IMR-90 (cell line): ENCODE measurements at regions not wholly inside any gene's neighbourhood (a gene's known extent, or its start where the extent isn't known, plus 50 kb on each side); places are given as distances from the start of the nearest gene placed in this dataset.
"Not testable (repeated sequence)": the region's sequence is repeated elsewhere in the genome, so short reads cannot be mapped to it uniquely, and the experiment has no call there.

ENCODE experiments used
- ATAC-seq: fragments of 200-7000 bp; cut with Tn5 transposase; 2 replicates; pipeline ENCODE4 v1.9.1; 2020; ENCODE audit warnings: low read depth, mild to moderate bottlenecking, moderate library complexity
- BruUV-seq: library from RNA; stranded (reverse); fragments of 400-500 nt; replicated peaks from 2 replicates; lab custom pipeline; 2021; lab: Mats Ljungman, UMichigan
- CTCF ChIA-PET: fragments of 300-600 bp; formaldehyde crosslinking; extraction: SDS; loops from one replicate; lab custom pipeline; 2021; ENCODE audit warnings: antibody characterized with exemption; lab: Yijun Ruan, JAX
- POLR2A ChIA-PET: fragments of 300-600 bp; sonication (Branson Sonifier 250); formaldehyde crosslinking; loops from one replicate; lab custom pipeline; 2022; ENCODE audit warnings: antibody characterized with exemption; ENCODE audit not compliant: unreplicated experiment; lab: Charles Lee
- DNase-seq: peaks from one replicate; pipeline ENCODE4 v3.0.0; 2013
- H2AFZ ChIP-seq: replicated peaks from 2 replicates; pipeline ENCODE3; 2013; ENCODE audit warnings: low read length, mild to moderate bottlenecking; ENCODE audit not compliant: poor library complexity
- H2AK5ac ChIP-seq: 2 replicates; pipeline ENCODE4 v1.6.1; 2013; ENCODE audit warnings: low read depth, low read length, inconsistent platforms
- H2AK9ac ChIP-seq: replicated peaks from 2 replicates; pipeline ENCODE3; 2013; ENCODE audit warnings: mild to moderate bottlenecking, low read depth, low read length, moderate library complexity; ENCODE audit not compliant: poor library complexity
- H2BK120ac ChIP-seq: 2 replicates; pipeline ENCODE4 v1.6.1; 2013; ENCODE audit warnings: low read depth, low read length, inconsistent platforms
- H2BK15ac ChIP-seq: 3 replicates; pipeline ENCODE4 v1.6.1; 2013; ENCODE audit warnings: low read depth, low read length, inconsistent platforms
- H2BK20ac ChIP-seq: 2 replicates; pipeline ENCODE4 v1.6.1; 2013; ENCODE audit warnings: low read depth, mild to moderate bottlenecking, inconsistent platforms, low read length, moderate library complexity
- H2BK5ac ChIP-seq: 2 replicates; pipeline ENCODE4 v1.6.1; 2013; ENCODE audit warnings: mild to moderate bottlenecking, low read depth, low read length, inconsistent platforms; ENCODE audit not compliant: poor library complexity, severe bottlenecking
- H3K14ac ChIP-seq: replicated peaks from 2 replicates; pipeline ENCODE4 v1.6.1; 2013; ENCODE audit warnings: low read depth, low read length, inconsistent platforms
- H3K18ac ChIP-seq: 2 replicates; pipeline ENCODE4 v1.6.1; 2013; ENCODE audit warnings: low read depth, low read length, control low read depth
- H3K23ac ChIP-seq: 2 replicates; pipeline ENCODE4 v1.6.1; 2013; ENCODE audit warnings: low read depth, low read length, inconsistent platforms
- H3K27ac ChIP-seq: 2 replicates; pipeline ENCODE4 v1.5.1; 2013; ENCODE audit warnings: mild to moderate bottlenecking, control low read depth, low read length; ENCODE audit not compliant: insufficient read depth
- H3K27me3 ChIP-seq: 2 replicates; pipeline ENCODE4 v1.6.1; 2013; ENCODE audit warnings: low read length; ENCODE audit not compliant: control insufficient read depth, insufficient read depth
- H3K36me3 ChIP-seq: 2 replicates; pipeline ENCODE4 v1.6.1; 2013; ENCODE audit warnings: low read length, mixed read lengths; ENCODE audit not compliant: control insufficient read depth, insufficient read depth
- H3K4ac ChIP-seq: 2 replicates; pipeline ENCODE4 v1.6.1; 2013; ENCODE audit warnings: low read depth, low read length, inconsistent platforms
- H3K4me1 ChIP-seq: 2 replicates; pipeline ENCODE4 v1.6.1; 2013; ENCODE audit warnings: low read length, mixed read lengths; ENCODE audit not compliant: control insufficient read depth, insufficient read depth
- H3K4me2 ChIP-seq: 2 replicates; pipeline ENCODE4 v1.6.1; 2013; ENCODE audit warnings: low read depth, mild to moderate bottlenecking, control low read depth, low read length, moderate library complexity
- H3K4me3 ChIP-seq: 2 replicates; pipeline ENCODE4 v1.5.1; 2013; ENCODE audit warnings: low read depth, mild to moderate bottlenecking, control low read depth, low read length, moderate library complexity; ENCODE audit not compliant: insufficient read depth
- H3K56ac ChIP-seq: 2 replicates; pipeline ENCODE4 v1.6.1; 2013; ENCODE audit warnings: low read length, inconsistent platforms; ENCODE audit not compliant: insufficient read depth; ENCODE audit errors: extremely low read depth
- H3K79me1 ChIP-seq, 2 experiments: 2 replicates each; pipeline ENCODE4 v1.6.1; 2013; ENCODE audit warnings: low read length in 2 of 2, inconsistent platforms in 1 of 2, low read depth in 1 of 2
- H3K9ac ChIP-seq: 2 replicates; pipeline ENCODE4 v1.6.1; 2013; ENCODE audit warnings: low read depth, low read length, control low read depth
- H3K9me1 ChIP-seq: 2 replicates; pipeline ENCODE4 v1.6.1; 2013; ENCODE audit warnings: low read length, inconsistent platforms; ENCODE audit not compliant: insufficient read depth
- H3K9me3 ChIP-seq: 2 replicates; pipeline ENCODE4 v1.6.1; 2013; ENCODE audit warnings: low read length; ENCODE audit not compliant: control insufficient read depth, insufficient read depth
- H4K20me1 ChIP-seq: 2 replicates; pipeline ENCODE4 v1.6.1; 2013; ENCODE audit warnings: low read length, inconsistent platforms; ENCODE audit not compliant: insufficient read depth
- H4K5ac ChIP-seq: 2 replicates; pipeline ENCODE4 v1.6.1; 2013; ENCODE audit warnings: mild to moderate bottlenecking, low read depth, low read length, control low read depth
- H4K8ac ChIP-seq, 2 experiments: 2 replicates each; pipeline ENCODE4 v1.6.1; 2013; ENCODE audit warnings: low read depth in 2 of 2, low read length in 2 of 2, control low read depth in 1 of 2, inconsistent platforms in 1 of 2
- H4K91ac ChIP-seq: 2 replicates; pipeline ENCODE4 v1.6.1; 2013; ENCODE audit warnings: low read depth, low read length, inconsistent platforms; ENCODE audit not compliant: insufficient read depth
- WGBS, 2 experiments: methylation state at CpG; one replicate each; pipeline versions ENCODE4 v1.1.5 to v1.1.7; 2013; ENCODE audit warnings: missing lambda C conversion rate in 2 of 2; ENCODE audit not compliant: insufficient read length in 1 of 2; ENCODE audit errors: extremely low coverage in 2 of 2; 5-methylcytosine and 5-hydroxymethylcytosine counted together
- dilution Hi-C: fragments of 300-500 bp; cut with HindIII; formaldehyde crosslinking; loops from one replicate; pipeline ENCODE4 v1.14.3; 2018; ENCODE audit warnings: low sequenced_read_pairs; ENCODE audit not compliant: unreplicated experiment
- in situ Hi-C: fragments of 300-500 bp; cut with MboI; formaldehyde crosslinking; loops from 3 replicates; pipeline ENCODE4 v1.14.3; 2019; ENCODE audit warnings: low sequenced_read_pairs, inconsistent platforms, mixed read lengths
- intact Hi-C: fragments of 100-400 bp; cut with micrococcal nuclease; formaldehyde crosslinking; loops from 2 replicates; pipeline ENCODE4 v1.10.0; 2022

- not testable (repeated sequence) for H3K79me1 ChIP-seq
Measured at GRCh38 chr7:57826548-57826947, 376.6 kb downstream of the ZNF716 start.

DNA sequence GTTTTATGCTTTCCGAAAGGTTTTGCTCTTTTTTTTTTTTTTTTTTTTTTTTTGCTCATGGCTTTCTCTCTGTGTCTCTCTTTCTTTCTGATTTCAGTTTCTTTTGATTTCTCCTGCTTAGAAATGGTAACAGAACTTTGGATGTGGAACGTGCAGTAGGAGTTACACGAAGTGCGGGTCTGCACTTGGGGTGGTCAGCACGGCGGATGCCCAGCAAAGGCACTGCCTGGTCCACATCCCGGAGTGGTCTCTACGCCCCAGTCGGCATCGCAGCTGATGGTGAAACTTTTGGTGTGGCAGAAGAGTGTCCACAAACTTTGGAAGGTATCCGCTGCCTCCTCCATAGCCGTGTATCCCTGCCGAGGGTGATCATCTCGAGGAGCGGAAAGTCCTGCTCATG is 385.2 kb downstream of the ZNF716 start:
- H3K9me1 ChIP-seq, H2AK5ac ChIP-seq, H3K4me2 ChIP-seq, H2BK15ac ChIP-seq, H3K27me3 ChIP-seq, H3K27ac ChIP-seq, H3K23ac ChIP-seq, BruUV-seq, H4K8ac ChIP-seq, H3K4me3 ChIP-seq, H3K79me1 ChIP-seq, H3K4me1 ChIP-seq, H4K20me1 ChIP-seq, H3K18ac ChIP-seq, H3K9me3 ChIP-seq, H3K36me3 ChIP-seq, intact Hi-C loops, H2AK9ac ChIP-seq, H3K9ac ChIP-seq, H3K4ac ChIP-seq, H2AFZ ChIP-seq, dilution Hi-C loops, H2BK20ac ChIP-seq, H4K91ac ChIP-seq, H3K56ac ChIP-seq, H2BK5ac ChIP-seq, H3K14ac ChIP-seq, ATAC-seq, H2BK120ac ChIP-seq, H4K5ac ChIP-seq, in situ Hi-C loops, CTCF ChIA-PET, DNase-seq, POLR2A ChIA-PET: not testable (repeated sequence)
- no CpG with 5 or more reads among the region's 15 CpGs for WGBS, 2 experiments

More at GRCh38 chr7:57826548-57826947, 376.6 kb downstream of the ZNF716 start:
- H4K20me1 ChIP-seq, H3K4me1 ChIP-seq, CTCF ChIA-PET, H3K23ac ChIP-seq, H3K18ac ChIP-seq, H3K27ac ChIP-seq, H4K91ac ChIP-seq, H2BK5ac ChIP-seq, dilution Hi-C loops, H3K9me3 ChIP-seq, H3K36me3 ChIP-seq, H3K4me3 ChIP-seq, H3K4me2 ChIP-seq, ATAC-seq, H3K9me1 ChIP-seq, H3K9ac ChIP-seq, H2BK120ac ChIP-seq, H2AK5ac ChIP-seq, H2BK20ac ChIP-seq, H3K14ac ChIP-seq, in situ Hi-C loops, H4K5ac ChIP-seq, H2BK15ac ChIP-seq, intact Hi-C loops, POLR2A ChIA-PET, BruUV-seq, DNase-seq, H2AK9ac ChIP-seq, H3K4ac ChIP-seq, H4K8ac ChIP-seq, H3K56ac ChIP-seq, H2AFZ ChIP-seq, H3K27me3 ChIP-seq: not testable (repeated sequence)
- WGBS, 2 experiments: no CpG with 5 or more reads among the region's 2 CpGs
